Dermis blood vessel endothelial cell (primary cell): ENCODE measurements at regions not wholly inside any gene's neighbourhood (a gene's known extent, or its start where the extent isn't known, plus 50 kb on each side); places are given as distances from the start of the nearest gene placed in this dataset.

Experiments used
- DNase-seq: peaks from one replicate; pipeline ENCODE4 v3.0.0; 2010

DNA sequence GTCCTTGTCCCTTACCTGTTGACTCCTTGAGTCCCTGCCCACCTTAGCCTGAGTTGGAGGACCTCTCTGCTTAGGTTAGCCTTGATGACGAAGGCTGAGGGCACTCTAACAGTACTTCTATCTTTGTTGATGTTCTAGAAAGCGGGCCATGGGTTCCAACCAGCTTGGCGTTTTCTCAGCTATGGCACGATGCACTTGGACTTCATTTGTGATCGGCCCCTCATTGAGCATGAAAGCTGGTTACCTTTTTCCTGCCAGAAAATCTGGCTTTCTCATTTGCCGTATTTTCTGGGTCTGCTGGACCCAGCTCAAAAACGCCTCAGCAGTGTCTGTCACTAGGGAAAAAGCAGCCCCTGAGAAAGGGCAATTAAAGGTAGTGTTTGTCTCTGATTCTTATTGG, 290.8 kb downstream of the EMP1 start:
- DNase-seq, result no peak

DNA sequence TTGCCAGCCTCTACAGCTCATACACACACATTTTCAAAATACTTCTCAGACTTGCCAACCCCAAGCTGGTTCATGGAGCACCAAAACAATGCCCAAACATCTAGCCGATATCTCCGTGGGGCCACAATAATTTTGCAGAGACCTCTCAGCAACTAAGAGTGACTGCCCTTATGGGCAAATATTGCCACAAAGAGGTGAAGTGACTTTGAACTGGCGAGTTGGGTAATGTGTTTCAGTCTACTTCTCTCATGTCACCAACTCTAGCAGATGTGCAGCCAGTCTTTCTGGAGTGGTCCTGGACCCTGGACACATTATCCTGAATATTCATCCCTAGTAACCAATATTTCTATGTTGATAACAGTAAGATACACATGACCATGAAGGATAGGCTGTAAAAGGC, 290.3 kb downstream of the EMP1 start:
- DNase-seq, result no peak

DNA sequence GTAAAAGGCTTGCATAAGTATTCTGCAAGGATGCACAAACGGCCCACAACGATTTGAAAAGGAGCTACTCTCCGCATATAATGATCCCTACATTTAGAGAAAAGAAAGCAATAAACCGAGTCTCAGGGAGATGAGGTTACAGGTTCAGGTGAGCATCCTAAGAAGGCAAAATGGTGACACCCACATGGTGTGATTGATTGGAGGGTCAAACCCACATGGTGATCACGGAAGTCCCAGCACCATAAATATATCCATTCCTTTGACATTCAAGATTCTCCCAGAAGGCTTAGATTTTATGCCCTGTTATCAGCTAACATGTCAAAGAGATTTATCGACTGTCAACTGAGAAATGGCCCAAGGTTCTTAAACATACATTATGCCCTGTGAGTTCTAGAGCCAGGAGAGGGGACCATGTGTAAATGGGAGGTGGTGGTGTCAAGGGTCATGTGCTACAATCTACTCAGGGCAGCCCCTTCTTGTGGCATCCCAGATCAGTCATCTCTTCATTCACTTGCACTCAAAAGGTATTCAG, 282.2 kb downstream of the EMP1 start:
- no peak for DNase-seq

- DNase-seq, result no peak
Observed at GRCh38 chr12:13474381-13474780, 277.9 kb downstream of the EMP1 start.

GRCh38 chr12:13472690-13473089, 276.2 kb downstream of the EMP1 start:
- DNase-seq, result no peak

DNA sequence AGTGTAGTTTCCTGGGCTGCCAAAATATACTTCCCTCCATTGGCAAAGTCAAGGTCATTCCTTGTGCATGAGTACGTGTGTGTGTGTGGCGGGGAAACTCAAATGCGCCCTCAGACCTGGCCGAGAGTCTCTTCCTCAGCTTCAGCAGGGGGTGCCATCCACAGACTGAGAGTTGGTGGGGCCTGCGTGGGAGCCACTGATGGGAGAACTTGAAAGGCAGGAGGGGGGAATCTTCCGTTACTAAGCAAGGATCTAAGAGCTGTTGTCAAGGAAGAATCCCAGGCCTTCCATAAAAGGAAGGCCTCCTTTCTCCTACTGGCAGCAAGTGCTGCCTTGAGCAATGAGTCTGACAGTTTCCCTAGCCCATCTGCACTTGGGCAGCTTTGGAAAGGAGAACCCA, 274.9 kb downstream of the EMP1 start:
- DNase-seq, result no peak

- no peak for DNase-seq
Observed at GRCh38 chr12:13465635-13466034, 269.1 kb downstream of the EMP1 start.

DNA sequence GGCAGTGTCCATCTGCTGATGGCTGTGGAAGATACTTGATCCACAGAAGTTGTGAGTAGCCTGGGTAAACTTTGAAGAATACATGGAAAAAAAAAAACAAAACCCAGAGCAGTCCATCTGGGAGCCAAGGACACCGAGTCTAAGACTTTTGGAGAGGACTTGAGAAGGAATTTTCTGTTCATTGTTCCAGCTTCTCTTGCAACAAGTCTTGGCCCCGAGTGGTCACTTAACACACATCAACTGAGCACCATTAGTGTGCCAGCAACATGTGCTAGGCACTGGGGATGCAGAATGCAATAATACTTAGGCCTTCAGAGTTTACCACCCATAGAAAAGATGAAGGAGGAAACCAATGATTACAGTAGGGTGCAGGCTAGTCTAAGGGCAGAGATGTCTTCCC, 266.7 kb downstream of the EMP1 start:
- no peak for DNase-seq

DNA sequence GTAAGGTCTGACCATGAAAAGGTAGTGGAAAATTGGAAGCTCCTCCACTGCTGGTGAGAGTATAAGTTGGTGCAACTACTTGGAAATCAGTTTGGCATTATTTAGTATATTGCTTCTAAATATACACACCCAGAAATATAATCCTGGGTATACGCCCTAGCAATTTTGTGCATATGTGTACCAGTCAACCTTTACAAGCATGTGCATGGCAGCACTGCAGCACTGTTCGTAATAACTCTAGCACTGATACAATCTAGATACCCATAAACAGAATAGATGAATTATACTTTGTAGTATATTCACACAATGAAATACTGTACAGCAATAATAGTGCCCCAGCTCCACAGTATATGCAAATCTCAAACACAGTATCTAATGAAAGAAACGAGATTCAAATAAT, 265.9 kb downstream of the EMP1 start:
- DNase-seq, result no peak

DNA sequence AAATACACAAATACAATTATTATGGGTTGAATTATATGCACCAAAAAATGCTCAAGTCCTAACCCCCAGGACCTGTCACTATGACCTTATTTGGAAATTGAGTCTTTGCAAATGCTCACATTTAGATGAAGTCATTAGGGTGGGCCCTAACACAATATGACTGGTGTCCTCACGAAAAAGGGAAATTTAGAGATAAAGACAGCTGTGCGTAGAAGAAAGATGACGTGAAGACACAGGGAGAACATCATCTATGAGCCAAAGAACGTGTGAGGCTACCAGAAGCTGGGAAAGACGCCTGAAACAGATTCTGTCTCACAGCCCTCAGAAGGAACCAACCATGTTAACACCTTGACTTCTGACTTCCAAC, 259.2 kb downstream of the EMP1 start:
- no peak for DNase-seq

DNA sequence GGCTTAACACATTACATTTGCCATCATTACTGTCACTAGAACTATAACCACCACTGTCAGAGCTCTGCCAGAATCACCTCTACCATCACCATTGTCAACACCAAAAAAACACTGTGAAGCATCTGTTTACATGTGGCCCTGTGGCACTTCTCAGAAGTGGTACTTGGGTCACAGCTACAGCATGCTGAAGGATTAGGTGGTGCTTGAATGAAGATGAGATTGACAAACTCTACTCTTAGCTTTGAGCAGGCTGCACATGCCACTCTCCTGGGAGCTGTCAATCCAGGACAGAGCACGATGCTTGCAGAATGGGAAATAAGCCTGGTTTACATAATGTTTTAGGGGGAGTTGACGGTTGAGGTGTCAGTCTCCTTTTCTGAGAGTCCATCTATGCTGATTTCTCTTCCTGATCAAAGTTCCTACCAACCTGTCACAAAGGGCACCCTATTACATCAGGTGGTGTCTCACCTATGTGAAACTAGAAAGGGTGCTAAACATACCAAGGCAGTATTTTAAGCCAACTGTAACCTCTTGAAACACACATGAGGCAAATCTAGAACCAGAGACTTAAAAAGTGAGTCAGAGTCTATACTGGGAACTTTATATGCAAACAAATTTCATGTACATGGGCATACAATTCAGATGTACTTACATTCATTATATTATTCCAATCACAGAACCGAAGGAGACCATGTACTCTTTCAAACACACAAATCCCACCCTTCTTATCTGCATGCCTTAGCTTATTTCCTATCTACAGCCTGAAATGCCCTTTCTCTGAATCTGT, 258.7 kb downstream of the EMP1 start:
- DNase-seq, result no peak

DNA sequence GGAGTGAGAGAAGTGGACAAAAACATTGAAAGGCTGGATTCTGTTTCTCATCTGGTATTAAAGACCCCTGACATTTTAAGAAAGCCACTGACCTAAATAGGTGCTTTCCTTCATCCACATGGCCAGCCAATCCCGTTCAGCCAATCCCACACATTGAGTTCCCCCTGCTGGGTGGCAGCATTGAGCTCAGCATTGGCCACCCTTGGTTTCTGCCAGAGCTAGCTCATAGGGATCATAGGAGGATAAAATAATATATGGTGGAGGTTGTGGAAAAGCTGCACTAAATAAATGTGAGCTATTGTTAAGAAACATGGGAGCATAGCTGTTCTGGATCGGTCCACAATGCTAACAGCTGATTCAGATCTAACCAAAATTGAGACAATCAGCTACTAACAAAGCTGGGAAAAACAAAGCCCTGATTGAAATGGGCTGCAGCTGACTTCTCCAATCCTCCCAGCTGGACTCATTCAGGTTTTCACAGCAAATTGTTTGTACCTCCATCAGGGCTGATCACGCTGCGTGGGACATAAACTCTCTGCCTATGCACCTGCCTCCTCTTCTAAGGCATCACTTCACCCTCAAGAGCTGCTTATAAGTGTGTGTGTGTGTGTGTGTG, 256.5 kb downstream of the EMP1 start:
- no peak for DNase-seq

DNA sequence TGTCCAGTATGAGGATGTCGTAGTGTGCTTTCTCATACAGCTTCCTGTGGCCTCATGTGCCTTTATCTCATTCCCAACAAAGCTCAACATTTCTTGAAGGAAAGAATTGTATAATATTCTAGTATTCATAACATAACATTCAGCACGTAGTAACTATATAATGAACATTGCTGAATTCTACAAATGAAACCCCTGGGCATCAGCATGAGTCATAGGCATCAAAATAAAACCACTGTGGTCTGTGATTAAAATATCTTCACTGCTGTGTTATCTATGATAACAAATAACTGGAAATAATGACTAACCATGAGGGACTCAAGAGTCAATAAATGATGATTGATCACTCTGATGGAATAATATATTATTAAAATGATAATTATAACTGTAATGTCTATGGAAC, 255.2 kb downstream of the EMP1 start:
- no peak for DNase-seq

- DNase-seq, result no peak
Observed at GRCh38 chr12:13450231-13451080, 253.9 kb downstream of the EMP1 start.

GRCh38 chr12:13444076-13444475, 247.6 kb downstream of the EMP1 start:
- DNase-seq, result no peak

GRCh38 chr12:13443498-13443897, 247.0 kb downstream of the EMP1 start:
- DNase-seq, result no peak

DNA sequence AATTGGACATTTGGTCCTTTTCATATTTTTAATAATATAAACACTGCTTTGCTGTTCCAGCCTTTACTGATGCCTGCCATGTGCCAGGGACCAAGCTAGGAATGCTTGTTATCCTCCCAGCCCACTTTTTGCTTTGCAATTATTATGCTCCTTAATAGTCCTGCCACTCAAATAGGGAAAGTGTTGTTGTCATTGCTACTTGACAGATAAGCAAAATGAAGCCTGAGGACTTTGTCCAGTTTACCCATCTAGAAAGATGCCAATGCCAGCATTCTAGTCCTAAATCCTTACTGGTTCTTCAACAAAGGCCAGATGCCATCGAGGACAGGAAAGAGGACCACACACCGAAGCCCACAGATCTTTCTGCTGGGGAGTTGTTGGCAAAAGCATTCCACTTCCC, 246.5 kb downstream of the EMP1 start:
- DNase-seq, result no peak

GRCh38 chr12:13442457-13442856, 245.9 kb downstream of the EMP1 start:
- no peak for DNase-seq

- DNase-seq, result no peak
Observed at GRCh38 chr12:13440844-13441243, 244.3 kb downstream of the EMP1 start.

DNA sequence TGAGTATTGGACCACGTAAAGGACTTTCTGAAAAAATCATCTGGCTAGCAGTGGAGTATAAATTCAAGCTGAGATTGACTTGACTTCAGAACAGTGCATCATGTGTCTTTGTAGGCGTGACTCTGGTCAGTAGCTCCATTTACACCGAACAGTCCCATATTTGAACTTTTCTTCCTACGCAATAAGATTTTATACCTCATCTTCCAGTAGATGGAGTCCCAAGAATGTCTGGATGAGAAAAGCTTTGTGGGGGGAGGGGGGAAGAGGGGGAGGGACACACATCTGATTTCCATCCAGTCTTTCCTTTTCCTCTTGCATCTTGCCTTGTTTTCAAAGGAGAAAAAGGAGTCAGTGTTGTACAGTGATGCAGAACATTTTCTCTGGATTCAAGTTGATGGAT, 241.0 kb downstream of the EMP1 start:
- DNase-seq, result no peak

GRCh38 chr12:13436696-13437391, 240.3 kb downstream of the EMP1 start:
- no peak for DNase-seq

- DNase-seq, result no peak
Observed at GRCh38 chr12:13436182-13436581, 239.7 kb downstream of the EMP1 start.
